Kidney epithelial cell (primary cell): ENCODE measurements at regions not wholly inside any gene's neighbourhood (a gene's known extent, or its start where the extent isn't known, plus 50 kb on each side); places are given as distances from the start of the nearest gene placed in this dataset.

Experiments used
- DNase-seq: peaks from one replicate; pipeline ENCODE4 v3.0.0-alpha.2; 2010; ENCODE audit warnings: low read depth
- H3K27me3 ChIP-seq: 2 replicates; pipeline ENCODE4 v1.6.0; 2011; ENCODE audit warnings: low read length; ENCODE audit not compliant: control insufficient read depth, insufficient read depth
- H3K36me3 ChIP-seq: 2 replicates; pipeline ENCODE4 v1.5.1; 2011; ENCODE audit warnings: low read length; ENCODE audit not compliant: control insufficient read depth, insufficient read depth
- H3K4me3 ChIP-seq: 2 replicates; pipeline ENCODE4 v1.5.1; 2011; ENCODE audit warnings: low read depth, mild to moderate bottlenecking, control low read depth, low read length
- CTCF ChIP-seq: IDR thresholded peaks from 2 replicates; pipeline ENCODE4 v1.5.1; 2011; ENCODE audit warnings: mild to moderate bottlenecking, moderate library complexity, low read length, control low read depth, inconsistent platforms; ENCODE audit not compliant: insufficient read depth, poor library complexity, severe bottlenecking

- no peak for TF ChIP-seq CTCF
Measured at GRCh38 chr4:65265526-65265925, 404.8 kb downstream of the EPHA5 start.

GRCh38 chr4:65259296-65259695, 411.0 kb downstream of the EPHA5 start:
- H3K36me3 ChIP-seq, result no peaks in the 10 kb centered on the region
- no peaks in the 10 kb centered on the region for H3K27me3 ChIP-seq
- no peak for TF ChIP-seq CTCF
- no peak for DNase-seq
- no peak overlapping the region for H3K4me3 ChIP-seq

More at GRCh38 chr4:65265526-65265925, 404.8 kb downstream of the EPHA5 start:
- H3K27me3 ChIP-seq, result no peaks in the 10 kb centered on the region
- no peak overlapping the region for H3K4me3 ChIP-seq
- no peak for DNase-seq
- H3K36me3 ChIP-seq, result no peaks in the 10 kb centered on the region

- H3K27me3 ChIP-seq, result no peaks in the 10 kb centered on the region
- no peak for TF ChIP-seq CTCF
Measured at GRCh38 chr4:65250916-65251315, 419.4 kb downstream of the EPHA5 start.

GRCh38 chr4:65249111-65249510, 421.2 kb downstream of the EPHA5 start:
- no peaks in the 10 kb centered on the region for H3K36me3 ChIP-seq
- no peak overlapping the region for H3K4me3 ChIP-seq
- DNase-seq, result no peak
- H3K27me3 ChIP-seq, result no peaks in the 10 kb centered on the region
- TF ChIP-seq CTCF, result no peak

More at GRCh38 chr4:65250916-65251315, 419.4 kb downstream of the EPHA5 start:
- Histone ChIP-seq H3K36me3 (no peaks in the 10 kb centered on the region), H3K4me3 (no peak overlapping the region)
- DNase-seq, result no peak

GRCh38 chr4:65242156-65242846, 428.0 kb downstream of the EPHA5 start:
- Histone ChIP-seq H3K4me3 (no peak overlapping the region), H3K36me3 (no peaks in the 10 kb centered on the region), H3K27me3 (no peaks in the 10 kb centered on the region)
- no peak for DNase-seq
- no peak for TF ChIP-seq CTCF
